ENCODE measurements at regions not wholly inside any gene's neighbourhood (a gene's known extent, or its start where the extent isn't known, plus 50 kb on each side); places are given as distances from the start of the nearest gene placed in this dataset.

GRCh38 chr2:240311821-240312220 lies 123.6 kb upstream of the GPC1 start:
- no peaks in the 10 kb centered on the region for H3K36me3 ChIP-seq
- DNase-seq (no peak), ATAC-seq (no peak), FAIRE-seq (no peak)
- no peaks in the 10 kb centered on the region for H3K27me3 ChIP-seq
- TF ChIP-seq CTCF (IDR thresholded peaks at IDR 0.05) = no peak
- no peak overlapping the region for H3K27ac ChIP-seq
- WGBS, 2 donors = 88% methylated on average over 6 of the region's 6 CpGs
- no peaks in the 10 kb centered on the region for H3K9me3 ChIP-seq
- H3K4me1 ChIP-seq = no peaks in the 10 kb centered on the region
- H3K4me3 ChIP-seq = no peak overlapping the region
- intact Hi-C loops (cut with DNase I) = no loop called here

- DNase-seq = no peak
Observed at GRCh38 chr2:240319221-240319854, 116.1 kb upstream of the GPC1 start.

GRCh38 chr2:240319855-240320203 lies 115.6 kb upstream of the GPC1 start:
- Histone ChIP-seq H3K27me3 (no peaks in the 10 kb centered on the region), H3K27ac (no peak overlapping the region), H3K9me3 (no peaks in the 10 kb centered on the region), H3K36me3 (no peaks in the 10 kb centered on the region), H3K4me1 (no peaks in the 10 kb centered on the region), H3K4me3 (no peak overlapping the region)
- 65 to 70% methylated on average over 9 of the region's 9 CpGs for WGBS, 2 donors
- DNase-seq (no peak), ATAC-seq (peak in 1 of 4 donors; percentile 38), FAIRE-seq (no peak)
- intact Hi-C loops (cut with DNase I) = no loop called here
- TF ChIP-seq CTCF (IDR thresholded peaks at IDR 0.05) = no peak

More at GRCh38 chr2:240319221-240319854, 116.1 kb upstream of the GPC1 start:
- intact Hi-C loops (cut with DNase I) = no loop called here
- no peak for TF ChIP-seq CTCF (IDR thresholded peaks at IDR 0.05)
- 71 to 81% methylated on average over 11 of the region's 11 CpGs for WGBS, 2 donors
- FAIRE-seq (no peak), ATAC-seq (no peak)
- Histone ChIP-seq H3K27me3 (no peaks in the 10 kb centered on the region), H3K4me3 (no peak overlapping the region), H3K36me3 (no peaks in the 10 kb centered on the region), H3K4me1 (no peaks in the 10 kb centered on the region), H3K9me3 (no peaks in the 10 kb centered on the region), H3K27ac (no peak overlapping the region)

GRCh38 chr2:240320204-240320993 lies 115.1 kb upstream of the GPC1 start:
- H3K27me3 ChIP-seq = no peaks in the 10 kb centered on the region
- no peak for FAIRE-seq
- TF ChIP-seq CTCF (IDR thresholded peaks at IDR 0.05) = no peak

More at GRCh38 chr2:240320204-240320993, 115.1 kb upstream of the GPC1 start:
- DNase-seq (no peak), ATAC-seq (peak in 2 of 4 donors; percentile 27 to 61)
- 60 to 64% methylated on average over 25 of the region's 25 CpGs for WGBS, 2 donors
- H3K4me1 ChIP-seq = no peaks in the 10 kb centered on the region
- H3K9me3 ChIP-seq = no peaks in the 10 kb centered on the region
- H3K4me3 ChIP-seq = no peak overlapping the region
- H3K36me3 ChIP-seq = no peaks in the 10 kb centered on the region
- no peak overlapping the region for H3K27ac ChIP-seq
- intact Hi-C loops (cut with DNase I) = no loop called here

All from pancreas (tissue), 10 donors.